RWPE1 (cell line): ENCODE measurements at regions not wholly inside any gene's neighbourhood (a gene's known extent, or its start where the extent isn't known, plus 50 kb on each side); places are given as distances from the start of the nearest gene placed in this dataset.

Experiments
- CTCF ChIA-PET: fragments of 350-600 bp; sonication (Branson Sonifier 250); formaldehyde crosslinking; extraction: SDS; loops from one replicate; lab custom pipeline; 2021; lab: Yijun Ruan, JAX
- POLR2A ChIA-PET: fragments of 400-600 bp; formaldehyde crosslinking; extraction: SDS; loops from one replicate; lab custom pipeline; 2020; ENCODE audit warnings: antibody characterized with exemption; ENCODE audit not compliant: low non-redundant PET; lab: Yijun Ruan, JAX
- DNase-seq: peaks from one replicate; pipeline ENCODE4 v3.0.0; 2012; ENCODE audit warnings: low spot score
- H3K27ac ChIP-seq: fragments of 450-650 bp; 2 replicates; pipeline ENCODE4 v1.5.1; 2017
- TF ChIP-seq, protein P1 (sequence below): fragments of 450-650 bp; conservative IDR thresholded peaks from 2 replicates; pipeline ENCODE4 v1.5.1; 2017; ENCODE audit warnings: low read depth, mild to moderate bottlenecking

DNA sequence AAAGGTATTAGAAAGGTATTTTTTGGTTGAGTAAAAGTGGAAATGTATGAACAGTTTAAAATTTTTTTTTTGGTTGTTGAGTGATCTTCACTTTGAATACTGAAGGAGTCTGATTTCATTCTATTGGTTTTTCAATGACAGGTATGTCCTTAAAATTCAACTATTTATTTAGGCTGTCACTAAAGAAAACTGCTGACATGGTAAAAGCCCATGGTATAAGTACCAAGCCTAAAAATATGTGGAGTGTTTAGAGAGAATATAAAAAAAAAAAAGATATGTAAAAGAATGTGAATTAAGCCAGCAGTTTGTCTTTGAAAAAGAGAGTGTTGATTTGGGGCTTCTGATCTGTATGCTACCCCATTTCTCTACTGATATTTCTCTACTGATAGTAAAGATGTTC is 90.3 kb upstream of the SUCLG2 start:
- ChIA-PET POLR2A (no interaction called here), CTCF (no interaction called here)
- no peak for DNase-seq

DNA sequence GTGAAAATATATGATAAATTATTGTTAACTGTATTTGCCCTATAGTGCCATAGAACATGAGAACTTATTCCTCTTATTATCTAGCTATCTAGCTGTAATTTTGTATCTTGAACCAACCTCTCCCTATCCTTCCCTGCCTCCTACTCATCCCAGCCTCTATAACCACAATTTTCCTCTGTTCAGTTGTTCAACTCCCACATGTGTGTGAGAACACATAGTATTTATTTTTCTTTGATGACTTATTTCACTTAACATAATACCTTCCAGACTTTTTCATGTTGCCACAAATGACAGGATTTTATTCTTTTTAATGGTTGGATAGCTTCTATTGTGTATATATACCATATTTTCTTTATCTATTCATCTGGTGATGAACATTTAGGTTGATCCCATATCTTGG is 85.4 kb upstream of the SUCLG2 start:
- ChIA-PET CTCF (no interaction called here), POLR2A (no interaction called here)
- H3K27ac ChIP-seq, result no peak overlapping the region
- no peak for DNase-seq
- TF ChIP-seq, protein P1, sequence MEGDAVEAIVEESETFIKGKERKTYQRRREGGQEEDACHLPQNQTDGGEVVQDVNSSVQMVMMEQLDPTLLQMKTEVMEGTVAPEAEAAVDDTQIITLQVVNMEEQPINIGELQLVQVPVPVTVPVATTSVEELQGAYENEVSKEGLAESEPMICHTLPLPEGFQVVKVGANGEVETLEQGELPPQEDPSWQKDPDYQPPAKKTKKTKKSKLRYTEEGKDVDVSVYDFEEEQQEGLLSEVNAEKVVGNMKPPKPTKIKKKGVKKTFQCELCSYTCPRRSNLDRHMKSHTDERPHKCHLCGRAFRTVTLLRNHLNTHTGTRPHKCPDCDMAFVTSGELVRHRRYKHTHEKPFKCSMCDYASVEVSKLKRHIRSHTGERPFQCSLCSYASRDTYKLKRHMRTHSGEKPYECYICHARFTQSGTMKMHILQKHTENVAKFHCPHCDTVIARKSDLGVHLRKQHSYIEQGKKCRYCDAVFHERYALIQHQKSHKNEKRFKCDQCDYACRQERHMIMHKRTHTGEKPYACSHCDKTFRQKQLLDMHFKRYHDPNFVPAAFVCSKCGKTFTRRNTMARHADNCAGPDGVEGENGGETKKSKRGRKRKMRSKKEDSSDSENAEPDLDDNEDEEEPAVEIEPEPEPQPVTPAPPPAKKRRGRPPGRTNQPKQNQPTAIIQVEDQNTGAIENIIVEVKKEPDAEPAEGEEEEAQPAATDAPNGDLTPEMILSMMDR, result no peak

More for the DNA sequence above, 90.3 kb upstream of the SUCLG2 start:
- no peak overlapping the region for H3K27ac ChIP-seq
- TF ChIP-seq, protein P1, result no peak

DNA sequence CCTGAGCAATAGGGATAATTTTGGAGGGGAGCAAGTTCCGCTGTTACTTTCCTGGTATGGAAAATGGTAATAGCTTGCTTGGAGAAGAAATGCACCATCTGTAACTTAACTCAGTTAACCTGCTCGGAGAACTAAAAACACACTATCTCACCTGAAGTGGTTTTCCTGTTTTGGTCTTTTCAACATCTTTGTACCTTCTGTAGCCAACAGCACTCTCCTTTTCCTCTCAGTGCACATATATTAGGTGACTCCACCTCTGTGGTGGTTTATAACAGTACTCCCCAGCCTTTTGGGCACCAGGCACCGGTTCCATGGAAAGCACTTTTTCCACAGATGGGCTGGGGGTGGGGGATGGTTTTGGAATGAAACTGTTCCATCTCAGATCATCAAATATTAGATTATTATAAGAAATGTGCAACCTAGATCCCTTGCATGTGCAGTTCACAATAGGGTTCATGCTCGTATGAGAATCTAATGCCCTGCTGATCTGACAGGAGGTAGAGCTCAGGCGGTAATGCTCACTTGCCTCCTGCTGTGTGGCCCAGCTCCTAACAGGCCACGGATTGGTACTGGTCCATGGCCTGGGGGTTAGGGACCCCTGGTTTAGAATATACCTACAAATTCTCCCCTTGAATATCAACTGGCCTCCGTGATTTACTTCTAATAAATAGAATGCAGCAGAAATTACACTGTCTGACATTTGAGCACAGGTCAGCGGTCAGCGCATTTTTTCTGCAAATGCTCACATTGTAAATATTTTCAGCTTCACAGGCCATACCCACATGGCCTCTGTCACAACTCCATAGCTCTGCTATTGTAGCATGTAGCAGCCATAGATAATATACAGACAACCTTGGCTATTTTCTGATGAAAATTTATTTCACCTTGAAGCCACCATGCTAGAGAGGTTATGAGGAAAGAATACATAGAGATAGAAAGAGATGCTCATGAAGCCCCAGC is 83.8 kb upstream of the SUCLG2 start:
- CTCF ChIA-PET, result no interaction called here
- no peak overlapping the region for H3K27ac ChIP-seq
- POLR2A ChIA-PET, result no interaction called here
- no peak for DNase-seq
- TF ChIP-seq, protein P1, result no peak

DNA sequence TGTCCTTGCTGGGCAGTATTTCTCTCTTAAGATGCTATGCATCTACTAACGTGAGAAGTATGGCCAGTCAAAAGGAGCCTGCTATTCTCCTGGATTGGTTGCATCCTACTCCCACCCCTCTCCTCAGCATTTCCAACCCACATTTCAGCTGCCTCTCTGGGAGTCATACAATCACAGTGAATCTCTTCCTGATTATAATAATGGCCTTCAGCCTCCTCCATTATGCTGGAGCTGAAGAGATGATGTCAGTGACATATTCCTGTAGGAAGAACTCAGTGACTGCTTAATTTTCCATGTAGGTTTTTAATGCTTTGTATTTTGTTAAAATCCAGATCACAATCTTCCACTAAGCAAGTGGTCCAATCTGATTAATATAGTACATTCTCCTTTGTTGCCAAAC is 82.7 kb upstream of the SUCLG2 start:
- POLR2A ChIA-PET, result no interaction called here
- no peak for DNase-seq
- TF ChIP-seq, protein P1, result no peak
- CTCF ChIA-PET, result no interaction called here
- no peak overlapping the region for H3K27ac ChIP-seq

DNA sequence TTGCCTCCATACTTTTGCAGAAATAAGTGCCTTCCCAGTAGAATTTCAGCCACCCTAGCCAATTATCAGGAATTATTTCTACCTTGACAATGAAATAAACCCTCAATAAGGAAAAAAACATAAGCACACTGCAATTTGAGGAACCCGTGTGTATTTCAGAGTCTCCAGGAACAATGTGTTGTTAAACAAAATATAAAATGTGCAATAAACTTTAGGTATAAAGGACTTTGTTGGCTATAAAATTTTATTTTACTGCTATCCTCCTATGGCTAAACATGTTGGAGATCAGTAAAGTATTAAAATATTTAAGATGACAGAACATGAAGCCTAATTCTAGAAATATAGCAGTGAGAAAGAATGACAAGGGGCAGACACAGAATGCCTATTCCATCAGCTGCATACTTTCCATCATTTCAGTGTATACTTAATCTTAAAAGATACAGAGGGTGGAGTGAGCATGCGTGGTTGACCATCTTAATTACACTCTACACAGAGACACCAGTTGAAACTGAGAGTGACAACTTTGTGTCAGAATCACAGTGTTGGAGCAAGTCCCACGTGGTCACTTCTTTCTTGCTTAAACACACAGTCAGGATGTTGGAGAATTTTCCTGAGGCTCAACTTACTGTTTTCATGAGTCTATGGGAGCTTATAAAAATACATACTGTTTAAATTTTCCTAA is 79.0 kb upstream of the SUCLG2 start:
- CTCF ChIA-PET, result interaction anchor here (0.5 kb wide), 1 partner anchor 712 kb away, joined by 3 read pairs; no protein-coding TSS in a partner anchor
- POLR2A ChIA-PET, result no interaction called here
- no peak overlapping the region for H3K27ac ChIP-seq

DNA sequence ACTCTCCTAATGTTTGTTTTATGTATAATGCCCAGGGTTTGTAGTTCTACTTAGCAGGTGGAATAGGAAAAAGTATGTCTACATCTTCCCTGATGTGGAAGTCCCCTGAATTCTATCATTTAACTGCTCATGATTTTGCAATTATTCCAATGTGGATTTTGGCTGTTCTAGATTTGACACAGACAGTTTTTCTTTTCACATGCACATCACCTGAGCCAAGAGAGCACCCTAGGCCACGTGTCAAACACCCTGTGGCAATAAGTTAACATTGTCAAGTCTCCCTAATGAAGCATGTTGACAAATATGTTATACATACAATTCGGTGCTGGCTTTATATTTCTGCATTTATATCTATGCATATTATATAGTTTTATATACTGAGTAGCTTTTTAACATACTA is 70.0 kb upstream of the SUCLG2 start:
- H3K27ac ChIP-seq, result no peak overlapping the region
- TF ChIP-seq, protein P1, result no peak
- ChIA-PET POLR2A (no interaction called here), CTCF (no interaction called here)
- no peak for DNase-seq

More for the DNA sequence above, 79.0 kb upstream of the SUCLG2 start:
- DNase-seq, result no peak
- TF ChIP-seq, protein P1, result no peak
